Cardiac muscle cell (in vitro differentiated cells and primary cell): ENCODE measurements at regions not wholly inside any gene's neighbourhood (a gene's known extent, or its start where the extent isn't known, plus 50 kb on each side); places are given as distances from the start of the nearest gene placed in this dataset.
A peak's percentile ranks its signal among the peaks of the same experiment; 100 is the strongest.

Experiments
- DNase-seq, 2 donors: peaks; one replicate each; pipeline versions ENCODE4 v3.0.0 to v3.0.0-alpha.2; 2010 to 2017; ENCODE audit warnings: low read depth in 1 of 2, low spot score in 1 of 2
- H3K27ac ChIP-seq: fragments of 200-600 bp; sonication (generic); 2 replicates; pipeline ENCODE4 v1.5.1; 2016
- H3K27me3 ChIP-seq: fragments of 200-600 bp; sonication (generic); 2 replicates; pipeline ENCODE4 v1.6.0; 2016; ENCODE audit warnings: control low read depth
- H3K36me3 ChIP-seq: fragments of 200-600 bp; sonication (generic); 2 replicates; pipeline ENCODE4 v1.5.1; 2016; ENCODE audit warnings: control low read depth
- H3K4me1 ChIP-seq: fragments of 200-600 bp; sonication (generic); 2 replicates; pipeline ENCODE4 v1.8.1; 2017; ENCODE audit warnings: low read depth, mild to moderate bottlenecking, mixed run types
- H3K4me3 ChIP-seq: fragments of 200-600 bp; sonication (generic); 2 replicates; pipeline ENCODE4 v1.5.1; 2016; ENCODE audit warnings: mild to moderate bottlenecking
- H3K9me3 ChIP-seq: fragments of 200-600 bp; sonication (generic); 2 replicates; pipeline ENCODE4 v1.5.1; 2017; ENCODE audit warnings: low read depth, mild to moderate bottlenecking, control low read depth
- CTCF ChIP-seq: IDR thresholded peaks from 2 replicates; pipeline ENCODE4 v1.5.1; 2012; ENCODE audit warnings: low read depth, mild to moderate bottlenecking, low read length

- peak in 1 of 2 donors; percentile 23 for DNase-seq
Observed at GRCh38 chr6:139996253-139996834, 621.9 kb upstream of the CITED2 start.

GRCh38 chr6:139994998-139995397, 620.5 kb upstream of the CITED2 start:
- TF ChIP-seq CTCF = no peak
- Histone ChIP-seq H3K4me3 (no peak overlapping the region), H3K36me3 (no peaks in the 10 kb centered on the region), H3K27ac (no peak overlapping the region), H3K9me3 (no peaks in the 10 kb centered on the region), H3K4me1 (peaks cover 15% of the 10 kb centered on the region), H3K27me3 (no peaks in the 10 kb centered on the region)
- no peak for DNase-seq

More at GRCh38 chr6:139996253-139996834, 621.9 kb upstream of the CITED2 start:
- Histone ChIP-seq H3K27ac (no peak overlapping the region), H3K4me3 (no peak overlapping the region), H3K9me3 (no peaks in the 10 kb centered on the region), H3K27me3 (no peaks in the 10 kb centered on the region), H3K36me3 (no peaks in the 10 kb centered on the region), H3K4me1 (peaks cover 3% of the 10 kb centered on the region)
- TF ChIP-seq CTCF = no peak

GRCh38 chr6:139990856-139991465, 616.5 kb upstream of the CITED2 start:
- H3K9me3 ChIP-seq = no peaks in the 10 kb centered on the region
- peak; percentile 52 to 90 for DNase-seq
- peak overlapping the region; percentile 70 for H3K27ac ChIP-seq
- H3K4me1 ChIP-seq = peaks cover 15% of the 10 kb centered on the region
- TF ChIP-seq CTCF = no peak
- H3K27me3 ChIP-seq = no peaks in the 10 kb centered on the region
- H3K4me3 ChIP-seq = no peak overlapping the region
- no peaks in the 10 kb centered on the region for H3K36me3 ChIP-seq

GRCh38 chr6:139990026-139990686, 615.7 kb upstream of the CITED2 start:
- H3K36me3 ChIP-seq = no peaks in the 10 kb centered on the region
- H3K9me3 ChIP-seq = no peaks in the 10 kb centered on the region
- H3K4me1 ChIP-seq = peaks cover 15% of the 10 kb centered on the region
- TF ChIP-seq CTCF = no peak
- no peaks in the 10 kb centered on the region for H3K27me3 ChIP-seq
- DNase-seq = peak in 1 of 2 donors; percentile 78
- no peak overlapping the region for H3K4me3 ChIP-seq
- peak overlapping the region; percentile 70 for H3K27ac ChIP-seq

GRCh38 chr6:139988685-139989084, 614.2 kb upstream of the CITED2 start:
- no peak for DNase-seq
- Histone ChIP-seq H3K9me3 (no peaks in the 10 kb centered on the region), H3K4me1 (peaks cover 15% of the 10 kb centered on the region), H3K36me3 (no peaks in the 10 kb centered on the region), H3K4me3 (no peak overlapping the region), H3K27me3 (no peaks in the 10 kb centered on the region), H3K27ac (no peak overlapping the region)
- no peak for TF ChIP-seq CTCF
